ENCODE measurements at regions not wholly inside any gene's neighbourhood (a gene's known extent, or its start where the extent isn't known, plus 50 kb on each side); places are given as distances from the start of the nearest gene placed in this dataset.

DNA sequence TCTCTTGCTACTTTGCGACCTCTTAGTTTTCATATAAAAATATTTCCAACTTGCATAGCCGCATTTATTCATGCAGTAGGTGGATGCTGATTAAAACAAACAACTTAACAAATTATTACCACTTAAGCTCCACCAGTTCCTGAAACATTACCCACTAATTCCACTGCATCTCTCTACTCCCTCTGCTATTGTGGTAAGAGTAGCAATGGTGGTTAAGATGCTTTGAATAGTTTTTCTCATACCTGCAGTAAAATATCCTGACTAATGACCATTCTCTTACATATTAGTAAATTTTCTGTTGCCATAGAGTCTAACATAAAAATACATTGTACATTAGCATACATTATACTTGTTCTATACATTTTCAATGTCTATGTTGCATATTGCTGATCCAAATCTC, 397.6 kb upstream of the PLSCR5 start:
- TF ChIP-seq, protein P1, sequence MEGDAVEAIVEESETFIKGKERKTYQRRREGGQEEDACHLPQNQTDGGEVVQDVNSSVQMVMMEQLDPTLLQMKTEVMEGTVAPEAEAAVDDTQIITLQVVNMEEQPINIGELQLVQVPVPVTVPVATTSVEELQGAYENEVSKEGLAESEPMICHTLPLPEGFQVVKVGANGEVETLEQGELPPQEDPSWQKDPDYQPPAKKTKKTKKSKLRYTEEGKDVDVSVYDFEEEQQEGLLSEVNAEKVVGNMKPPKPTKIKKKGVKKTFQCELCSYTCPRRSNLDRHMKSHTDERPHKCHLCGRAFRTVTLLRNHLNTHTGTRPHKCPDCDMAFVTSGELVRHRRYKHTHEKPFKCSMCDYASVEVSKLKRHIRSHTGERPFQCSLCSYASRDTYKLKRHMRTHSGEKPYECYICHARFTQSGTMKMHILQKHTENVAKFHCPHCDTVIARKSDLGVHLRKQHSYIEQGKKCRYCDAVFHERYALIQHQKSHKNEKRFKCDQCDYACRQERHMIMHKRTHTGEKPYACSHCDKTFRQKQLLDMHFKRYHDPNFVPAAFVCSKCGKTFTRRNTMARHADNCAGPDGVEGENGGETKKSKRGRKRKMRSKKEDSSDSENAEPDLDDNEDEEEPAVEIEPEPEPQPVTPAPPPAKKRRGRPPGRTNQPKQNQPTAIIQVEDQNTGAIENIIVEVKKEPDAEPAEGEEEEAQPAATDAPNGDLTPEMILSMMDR (conservative IDR thresholded peaks at IDR 0.05; ENCODE audit: low read length), result no peak
- no peak for TF ChIP-seq EZH2phosphoT487 (IDR thresholded peaks at IDR 0.05; ENCODE audit: borderline replicate concordance)
